Hepatocyte (in vitro differentiated cells): ENCODE measurements at regions not wholly inside any gene's neighbourhood (a gene's known extent, or its start where the extent isn't known, plus 50 kb on each side); places are given as distances from the start of the nearest gene placed in this dataset.

Experiments used
- DNase-seq: peaks from one replicate; pipeline ENCODE4 v3.0.0-alpha.2; 2016; ENCODE audit warnings: low spot score
- H2AFZ ChIP-seq: fragments of 200-600 bp; sonication (generic); 2 replicates; pipeline ENCODE4 v1.6.0; 2016; ENCODE audit warnings: antibody characterized with exemption, mild to moderate bottlenecking
- H3K27ac ChIP-seq: fragments of 200-600 bp; sonication (generic); 2 replicates; pipeline ENCODE4 v1.5.1; 2016; ENCODE audit warnings: mild to moderate bottlenecking
- H3K27me3 ChIP-seq: fragments of 200-600 bp; sonication (generic); 2 replicates; pipeline ENCODE4 v1.6.1; 2016
- H3K36me3 ChIP-seq: fragments of 200-600 bp; sonication (generic); replicated peaks from 2 replicates; pipeline ENCODE4 v1.5.1; 2016; ENCODE audit warnings: low read depth; ENCODE audit not compliant: insufficient read depth
- H3K4me1 ChIP-seq: fragments of 200-600 bp; sonication (generic); 2 replicates; pipeline ENCODE4 v1.5.1; 2016; ENCODE audit warnings: mild to moderate bottlenecking, moderate library complexity; ENCODE audit not compliant: insufficient read depth
- H3K4me2 ChIP-seq: fragments of 200-600 bp; sonication (generic); 2 replicates; pipeline ENCODE4 v1.6.0; 2016
- H3K4me3 ChIP-seq: fragments of 200-600 bp; sonication (generic); 2 replicates; pipeline ENCODE4 v1.5.1; 2016; ENCODE audit warnings: mild to moderate bottlenecking
- H3K79me2 ChIP-seq: fragments of 200-600 bp; sonication (generic); 2 replicates; pipeline ENCODE4 v1.6.0; 2017; ENCODE audit warnings: mild to moderate bottlenecking
- H3K9me2 ChIP-seq: fragments of 200-600 bp; sonication (generic); replicated peaks from 2 replicates; pipeline ENCODE4 v1.6.0; 2017; ENCODE audit warnings: mild to moderate bottlenecking; ENCODE audit not compliant: insufficient read depth
- H3K9me3 ChIP-seq: fragments of 200-600 bp; sonication (generic); 2 replicates; pipeline ENCODE4 v1.5.1; 2016; ENCODE audit warnings: low read depth, mild to moderate bottlenecking
- H4K20me1 ChIP-seq: fragments of 200-600 bp; sonication (generic); 2 replicates; pipeline ENCODE4 v1.6.0; 2016; ENCODE audit warnings: mild to moderate bottlenecking; ENCODE audit not compliant: insufficient read depth, poor library complexity, severe bottlenecking
- EZH2 ChIP-seq: fragments of 200-600 bp; sonication (generic); IDR thresholded peaks from 2 replicates; pipeline ENCODE4 v1.6.1; 2016; ENCODE audit warnings: antibody characterized with exemption, mild to moderate bottlenecking, borderline replicate concordance
- EZH2phosphoT487 ChIP-seq: fragments of 200-600 bp; sonication (generic); IDR thresholded peaks from one replicate; pipeline ENCODE4 v1.6.1; 2018; ENCODE audit warnings: antibody characterized with exemption, mild to moderate bottlenecking, low read depth, moderate library complexity; ENCODE audit not compliant: unreplicated experiment, severe bottlenecking
- WGBS: methylation state at CpG from one replicate; pipeline ENCODE4 v1.1.6; 2016; ENCODE audit warnings: low lambda C conversion rate; ENCODE audit errors: missing lambda C conversion rate; 5-methylcytosine and 5-hydroxymethylcytosine counted together
- TF ChIP-seq, protein P1 (sequence below): fragments of 200-600 bp; sonication (generic); IDR thresholded peaks from 2 replicates; pipeline ENCODE4 v1.5.1; 2016; ENCODE audit warnings: antibody characterized with exemption, mild to moderate bottlenecking; ENCODE audit not compliant: poor library complexity

DNA sequence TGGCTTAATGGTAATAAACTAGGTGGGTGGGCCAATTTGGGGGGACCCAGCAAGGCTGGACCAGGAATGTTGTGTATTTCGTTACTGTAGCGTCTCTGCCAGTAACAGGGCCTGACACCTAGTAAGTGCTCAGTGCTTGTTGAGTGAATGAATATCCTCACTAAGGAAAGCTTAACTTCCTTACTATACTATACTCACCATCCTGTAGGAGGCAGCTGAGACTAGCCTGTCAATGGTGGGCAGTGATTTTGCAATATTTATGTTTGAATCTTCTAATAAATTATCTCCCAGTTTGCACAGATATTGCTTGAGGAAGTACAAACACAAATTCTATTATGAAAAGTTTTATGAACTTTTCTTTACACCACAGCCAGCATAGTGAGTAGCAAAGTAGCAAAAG, 370.7 kb upstream of the SYT4 start:
- H3K27me3 ChIP-seq, result no peaks in the 10 kb centered on the region
- TF ChIP-seq, protein P1, sequence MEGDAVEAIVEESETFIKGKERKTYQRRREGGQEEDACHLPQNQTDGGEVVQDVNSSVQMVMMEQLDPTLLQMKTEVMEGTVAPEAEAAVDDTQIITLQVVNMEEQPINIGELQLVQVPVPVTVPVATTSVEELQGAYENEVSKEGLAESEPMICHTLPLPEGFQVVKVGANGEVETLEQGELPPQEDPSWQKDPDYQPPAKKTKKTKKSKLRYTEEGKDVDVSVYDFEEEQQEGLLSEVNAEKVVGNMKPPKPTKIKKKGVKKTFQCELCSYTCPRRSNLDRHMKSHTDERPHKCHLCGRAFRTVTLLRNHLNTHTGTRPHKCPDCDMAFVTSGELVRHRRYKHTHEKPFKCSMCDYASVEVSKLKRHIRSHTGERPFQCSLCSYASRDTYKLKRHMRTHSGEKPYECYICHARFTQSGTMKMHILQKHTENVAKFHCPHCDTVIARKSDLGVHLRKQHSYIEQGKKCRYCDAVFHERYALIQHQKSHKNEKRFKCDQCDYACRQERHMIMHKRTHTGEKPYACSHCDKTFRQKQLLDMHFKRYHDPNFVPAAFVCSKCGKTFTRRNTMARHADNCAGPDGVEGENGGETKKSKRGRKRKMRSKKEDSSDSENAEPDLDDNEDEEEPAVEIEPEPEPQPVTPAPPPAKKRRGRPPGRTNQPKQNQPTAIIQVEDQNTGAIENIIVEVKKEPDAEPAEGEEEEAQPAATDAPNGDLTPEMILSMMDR, result no peak
- TF ChIP-seq EZH2 (no peak), EZH2phosphoT487 (no peak)
- no peaks in the 10 kb centered on the region for H3K36me3 ChIP-seq
- WGBS, result 92% methylated on average over 2 of the region's 2 CpGs
- H3K9me3 ChIP-seq, result no peaks in the 10 kb centered on the region
- H3K4me1 ChIP-seq, result no peaks in the 10 kb centered on the region
- no peaks in the 10 kb centered on the region for H3K79me2 ChIP-seq
- H2AFZ ChIP-seq, result no peak overlapping the region
- H3K4me3 ChIP-seq, result no peak overlapping the region
- H3K9me2 ChIP-seq, result no peaks in the 10 kb centered on the region
- H4K20me1 ChIP-seq, result no peaks in the 10 kb centered on the region
- H3K4me2 ChIP-seq, result no peak overlapping the region
- no peak for DNase-seq
- no peak overlapping the region for H3K27ac ChIP-seq

DNA sequence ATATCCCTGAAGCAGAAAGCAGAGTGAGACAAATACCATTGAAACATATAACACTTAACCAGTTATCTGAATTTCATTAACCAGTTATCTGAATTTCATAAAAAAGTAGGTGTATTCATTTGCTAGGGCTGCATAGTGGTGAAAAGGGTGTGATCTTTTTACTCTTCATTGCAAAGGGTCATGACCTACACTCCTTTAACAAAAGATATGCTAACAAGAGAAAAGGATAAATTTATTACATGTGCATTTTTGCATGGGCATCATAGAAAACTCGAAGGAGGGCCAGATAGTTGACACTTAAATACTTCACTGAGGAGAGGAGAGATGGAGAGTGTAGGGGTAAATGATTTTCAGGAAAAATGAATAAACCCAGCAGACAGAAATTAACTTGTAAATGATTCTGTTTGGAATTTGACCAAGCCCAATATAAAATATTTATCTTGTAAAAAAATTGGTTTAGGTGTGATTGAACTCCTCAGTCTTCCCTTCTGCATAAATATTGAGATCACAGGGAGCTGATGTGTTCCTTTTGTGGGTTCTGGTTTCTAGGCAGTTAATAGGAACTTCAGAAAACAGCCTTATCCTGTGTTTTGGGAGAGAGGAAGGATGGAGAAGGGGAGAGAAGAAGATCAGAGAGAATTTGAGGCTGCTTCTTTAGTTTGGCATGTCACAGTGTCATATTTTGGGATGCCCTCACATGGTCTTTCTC, 372.5 kb upstream of the SYT4 start:
- Histone ChIP-seq H3K9me2 (no peaks in the 10 kb centered on the region), H3K9me3 (no peaks in the 10 kb centered on the region), H2AFZ (no peak overlapping the region), H3K4me3 (no peak overlapping the region), H3K79me2 (no peaks in the 10 kb centered on the region), H3K27me3 (no peaks in the 10 kb centered on the region), H3K4me2 (no peak overlapping the region), H3K27ac (no peak overlapping the region), H3K4me1 (no peaks in the 10 kb centered on the region), H3K36me3 (no peaks in the 10 kb centered on the region), H4K20me1 (no peaks in the 10 kb centered on the region)
- 91% methylated on average over 1 of the region's 1 CpG for whole genome bisulfite sequencing
- no peak for TF ChIP-seq EZH2
- TF ChIP-seq, protein P1, result no peak
- TF ChIP-seq EZH2phosphoT487, result no peak
- DNase-seq, result no peak

DNA sequence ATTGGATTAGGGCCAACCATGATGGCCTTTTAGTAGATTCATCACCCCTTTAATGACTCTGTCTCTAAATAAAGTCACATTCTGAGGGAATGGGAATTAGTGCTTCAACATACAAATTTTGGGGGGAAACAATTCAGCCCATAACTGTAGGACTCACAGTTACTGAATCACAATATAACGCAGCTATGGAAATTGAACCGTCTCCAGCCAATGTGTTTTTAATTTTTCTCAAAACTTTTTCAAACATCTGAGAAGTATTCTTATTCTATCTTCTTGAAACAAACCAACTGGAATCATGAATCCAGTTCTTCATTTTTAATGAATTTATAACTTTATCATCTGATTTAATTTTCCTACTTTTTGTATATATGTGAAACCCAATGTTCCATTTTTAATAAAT, 373.1 kb upstream of the SYT4 start:
- no peak overlapping the region for H3K27ac ChIP-seq
- H3K79me2 ChIP-seq, result no peaks in the 10 kb centered on the region
- H3K4me1 ChIP-seq, result no peaks in the 10 kb centered on the region
- H4K20me1 ChIP-seq, result no peaks in the 10 kb centered on the region
- TF ChIP-seq EZH2phosphoT487, result no peak
- TF ChIP-seq EZH2, result no peak
- TF ChIP-seq, protein P1, result no peak
- no peak overlapping the region for H3K4me2 ChIP-seq
- 3% methylated on average over 2 of the region's 2 CpGs for WGBS
- no peaks in the 10 kb centered on the region for H3K9me2 ChIP-seq
- H3K9me3 ChIP-seq, result no peaks in the 10 kb centered on the region
- H2AFZ ChIP-seq, result no peak overlapping the region
- H3K4me3 ChIP-seq, result no peak overlapping the region
- H3K36me3 ChIP-seq, result no peaks in the 10 kb centered on the region
- H3K27me3 ChIP-seq, result no peaks in the 10 kb centered on the region
- no peak for DNase-seq
